ENCODE measurements at regions not wholly inside any gene's neighbourhood (a gene's known extent, or its start where the extent isn't known, plus 50 kb on each side); places are given as distances from the start of the nearest gene placed in this dataset.

GRCh38 chr6:140047321-140047720 is 672.9 kb upstream of the CITED2 start:
- TF ChIP-seq YY1 (IDR thresholded peaks at IDR 0.05; ENCODE audit: insufficient read depth, insufficient read length): no peak
- TF ChIP-seq SUZ12 (IDR thresholded peaks at IDR 0.05; ENCODE audit: extremely low read depth, insufficient read depth, insufficient read length): no peak
